CD4-positive, alpha-beta T cell treated with Interleukin-1 beta for 1 hour (primary cell): ENCODE measurements at regions not wholly inside any gene's neighbourhood (a gene's known extent, or its start where the extent isn't known, plus 50 kb on each side); places are given as distances from the start of the nearest gene placed in this dataset.
"Not testable (repeated sequence)": the region's sequence is repeated elsewhere in the genome, so short reads cannot be mapped to it uniquely, and the experiment has no call there.

Experiments used
- DNase-seq, 2 donors: peaks; one replicate each; pipeline ENCODE4 v3.0.0-alpha.2; 2020 to 2022

- no peak for DNase-seq
Observed at GRCh38 chr16:31702796-31703195, 170.8 kb upstream of the ZNF267 start.

- DNase-seq = no peak
Observed at GRCh38 chr16:31703526-31704128, 170.0 kb upstream of the ZNF267 start.

- no peak for DNase-seq
Observed at GRCh38 chr16:31704138-31704537, 169.5 kb upstream of the ZNF267 start.

- DNase-seq = no peak
Observed at GRCh38 chr16:31705371-31705770, 168.2 kb upstream of the ZNF267 start.

GRCh38 chr16:31706318-31706717, 167.3 kb upstream of the ZNF267 start:
- DNase-seq = no peak

GRCh38 chr16:31706925-31707324, 166.7 kb upstream of the ZNF267 start:
- no peak for DNase-seq

- DNase-seq = no peak
Observed at GRCh38 chr16:31707743-31708335, 165.8 kb upstream of the ZNF267 start.

- DNase-seq = no peak
Observed at GRCh38 chr16:31708348-31708747, 165.3 kb upstream of the ZNF267 start.

- DNase-seq = no peak
Observed at GRCh38 chr16:31709181-31709580, 164.4 kb upstream of the ZNF267 start.

- DNase-seq = no peak
Observed at GRCh38 chr16:31710134-31710533, 163.5 kb upstream of the ZNF267 start.

- no peak for DNase-seq
Observed at GRCh38 chr16:31710880-31711279, 162.7 kb upstream of the ZNF267 start.

GRCh38 chr16:31711344-31711845, 162.2 kb upstream of the ZNF267 start:
- no peak for DNase-seq

GRCh38 chr16:31712064-31712540, 161.5 kb upstream of the ZNF267 start:
- no peak for DNase-seq

GRCh38 chr16:31713071-31713944, 160.3 kb upstream of the ZNF267 start:
- peak; percentile 93 to 94 for DNase-seq

- DNase-seq = peak in 1 of 2 donors; percentile 21
Observed at GRCh38 chr16:31713945-31714902, 159.4 kb upstream of the ZNF267 start.

GRCh38 chr16:31714903-31715504, 158.6 kb upstream of the ZNF267 start:
- DNase-seq = no peak

- DNase-seq = no peak
Observed at GRCh38 chr16:31715915-31716314, 157.7 kb upstream of the ZNF267 start.

GRCh38 chr16:31718998-31719397, 154.6 kb upstream of the ZNF267 start:
- no peak for DNase-seq

GRCh38 chr16:31727553-31727952, 146.1 kb upstream of the ZNF267 start:
- no peak for DNase-seq

GRCh38 chr16:31734265-31734664, 139.3 kb upstream of the ZNF267 start:
- DNase-seq = no peak

GRCh38 chr16:31745098-31745497, 128.5 kb upstream of the ZNF267 start:
- DNase-seq = not testable (repeated sequence)

GRCh38 chr16:31745900-31746299, 127.7 kb upstream of the ZNF267 start:
- no peak for DNase-seq
